ENCODE measurements at regions not wholly inside any gene's neighbourhood (a gene's known extent, or its start where the extent isn't known, plus 50 kb on each side); places are given as distances from the start of the nearest gene placed in this dataset.

- TF ChIP-seq CTCF (IDR thresholded peaks at IDR 0.05): no peak
- TF ChIP-seq POLR2A (IDR thresholded peaks at IDR 0.05): no peak
Measured at GRCh38 chr15:98420837-98421236, 227.5 kb upstream of the IGF1R start.
